Raji (cell line): ENCODE measurements at regions not wholly inside any gene's neighbourhood (a gene's known extent, or its start where the extent isn't known, plus 50 kb on each side); places are given as distances from the start of the nearest gene placed in this dataset.

Experiments
- POLR2A ChIP-seq: IDR thresholded peaks from 2 replicates; pipeline ENCODE4 v1.6.1; 2011; ENCODE audit warnings: low read depth, low read length, control low read depth; ENCODE audit not compliant: insufficient read depth

- no peak for TF ChIP-seq POLR2A
These were observed 180.3 kb upstream of the RTL1 start for GRCh38 chr14:101083564-101084435.

GRCh38 chr14:101084436-101084826 is 180.9 kb upstream of the RTL1 start:
- TF ChIP-seq POLR2A = no peak

DNA sequence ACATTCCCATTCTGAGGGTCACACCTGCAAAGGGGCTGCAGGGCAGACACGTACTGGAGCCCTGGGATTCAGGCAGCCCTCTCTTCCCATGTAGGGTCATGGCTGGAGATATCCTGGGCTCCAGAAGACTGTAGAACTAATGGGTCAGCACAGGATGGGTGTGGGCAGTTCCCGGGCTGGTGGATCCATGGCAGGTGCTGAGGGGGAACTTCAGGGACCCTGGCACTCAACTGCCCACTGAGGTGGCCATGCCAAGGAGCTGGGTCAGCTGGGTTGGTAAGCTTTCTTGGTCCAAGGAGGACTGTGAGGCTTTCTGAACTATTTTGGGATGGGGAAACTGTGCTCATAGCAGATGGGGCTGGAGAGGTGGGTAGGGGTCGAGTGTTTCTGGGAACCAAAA is 183.4 kb upstream of the RTL1 start:
- no peak for TF ChIP-seq POLR2A

DNA sequence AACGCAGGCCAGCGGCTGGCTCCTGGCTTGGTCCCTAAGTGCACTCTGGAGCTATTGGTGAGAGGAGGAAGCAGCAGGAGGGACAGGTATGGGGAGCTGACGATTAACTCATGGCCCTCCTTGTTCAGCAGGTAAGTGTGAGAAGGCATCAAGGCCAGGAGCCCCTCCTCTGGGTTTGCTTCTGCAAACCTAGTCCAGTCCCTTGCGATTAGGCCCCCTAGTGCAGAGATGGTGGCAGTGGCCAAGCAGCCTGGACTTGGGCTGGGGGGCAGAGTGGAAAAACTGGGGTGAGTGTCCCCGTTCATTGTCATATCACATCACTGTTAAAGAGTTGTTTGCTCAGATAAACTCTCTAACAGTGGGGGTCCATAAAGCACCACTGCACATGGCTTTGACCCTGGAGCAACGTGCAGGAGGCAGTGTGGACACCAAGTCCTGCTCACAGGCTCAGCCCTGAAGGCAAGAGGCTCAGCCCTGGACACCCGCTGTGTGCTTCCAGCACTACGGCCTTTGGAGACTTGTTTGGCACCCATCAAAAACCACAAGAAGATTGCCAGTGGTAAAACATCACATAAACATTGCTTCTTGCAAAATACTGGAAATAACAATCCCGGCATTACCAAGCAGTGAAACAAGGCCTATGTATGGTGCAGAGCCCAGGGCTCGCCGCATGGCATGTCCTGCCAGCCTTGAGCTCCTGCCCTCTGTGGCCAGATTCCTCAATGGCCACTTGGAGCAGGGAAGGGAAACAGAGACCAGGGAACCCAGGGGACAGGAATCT is 184.3 kb upstream of the RTL1 start:
- no peak for TF ChIP-seq POLR2A

GRCh38 chr14:101088395-101088667 is 184.8 kb upstream of the RTL1 start:
- TF ChIP-seq POLR2A = no peak

- TF ChIP-seq POLR2A = no peak
These were observed 185.2 kb upstream of the RTL1 start for GRCh38 chr14:101088714-101089113.

- no peak for TF ChIP-seq POLR2A
These were observed 187.5 kb upstream of the RTL1 start for GRCh38 chr14:101090976-101091375.

DNA sequence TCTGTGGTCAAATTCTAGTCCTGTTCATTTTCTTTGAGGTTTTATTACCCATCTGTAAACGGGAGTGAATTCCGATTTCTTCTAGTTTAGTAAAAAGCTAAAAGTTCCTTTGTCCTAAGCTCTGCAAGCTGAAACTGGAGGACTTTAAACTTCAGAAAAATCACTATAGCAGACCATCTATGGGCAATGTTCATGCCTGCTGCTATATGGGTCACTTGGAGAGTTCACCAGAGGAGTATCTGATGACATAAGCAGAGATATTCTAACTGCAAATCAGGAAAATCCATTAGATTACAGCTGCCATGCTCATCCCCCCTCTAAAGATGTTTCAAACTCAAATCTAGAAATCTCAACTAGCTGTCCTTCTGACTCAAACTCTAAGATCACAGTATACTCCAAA is 193.0 kb upstream of the RTL1 start:
- TF ChIP-seq POLR2A = no peak

GRCh38 chr14:101097109-101097793 is 193.7 kb upstream of the RTL1 start:
- no peak for TF ChIP-seq POLR2A

- no peak for TF ChIP-seq POLR2A
These were observed 194.7 kb upstream of the RTL1 start for GRCh38 chr14:101098177-101098576.

GRCh38 chr14:101098641-101099040 is 195.1 kb upstream of the RTL1 start:
- no peak for TF ChIP-seq POLR2A

- no peak for TF ChIP-seq POLR2A
These were observed 198.0 kb upstream of the RTL1 start for GRCh38 chr14:101101456-101102056.

DNA sequence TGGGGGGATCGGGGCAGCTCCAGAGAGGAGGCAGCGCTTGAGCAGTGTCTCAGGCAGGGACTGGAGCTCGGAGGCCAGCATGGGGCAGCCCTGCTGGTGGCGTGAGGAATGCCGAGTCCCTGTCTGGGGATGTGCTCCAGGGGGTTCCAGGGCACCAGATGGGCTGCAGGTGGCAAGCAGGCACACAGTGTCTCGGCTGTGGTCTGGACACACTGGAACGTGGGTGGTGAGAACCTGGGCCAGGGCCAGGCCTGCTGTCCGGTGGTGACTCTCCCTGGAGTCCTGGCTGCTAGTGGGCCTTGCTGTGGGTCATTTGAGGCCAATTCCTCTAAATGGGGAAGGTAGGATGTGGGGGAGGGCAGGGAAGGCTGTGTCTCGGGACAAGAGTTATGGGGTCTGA is 199.4 kb upstream of the RTL1 start:
- TF ChIP-seq POLR2A = no peak

- no peak for TF ChIP-seq POLR2A
These were observed 199.9 kb upstream of the RTL1 start for GRCh38 chr14:101103321-101103901.

- no peak for TF ChIP-seq POLR2A
These were observed 201.0 kb upstream of the RTL1 start for GRCh38 chr14:101104485-101104884.
